Peyer's patch (tissue), 4 donors: ENCODE measurements at regions not wholly inside any gene's neighbourhood (a gene's known extent, or its start where the extent isn't known, plus 50 kb on each side); places are given as distances from the start of the nearest gene placed in this dataset.

Source experiments
- POLR2A ChIP-seq, 2 donors: fragments of 450-650 bp; IDR thresholded peaks; one replicate each; pipeline ENCODE4 v1.5.1; 2017; ENCODE audit warnings: antibody characterized with exemption in 2 of 2, mild to moderate bottlenecking in 2 of 2, moderate library complexity in 2 of 2
- TF ChIP-seq, protein P1 (sequence below), 6 experiments: fragments of 450-650 bp in 4 of 6; fragments of 200-600 bp in 2 of 6; sonication (generic) in 1 of 6; IDR thresholded peaks; one replicate each; pipeline ENCODE4 v1.5.1; 2017 to 2019; ENCODE audit warnings: antibody characterized with exemption in 6 of 6, mild to moderate bottlenecking in 3 of 6, moderate library complexity in 1 of 6

DNA sequence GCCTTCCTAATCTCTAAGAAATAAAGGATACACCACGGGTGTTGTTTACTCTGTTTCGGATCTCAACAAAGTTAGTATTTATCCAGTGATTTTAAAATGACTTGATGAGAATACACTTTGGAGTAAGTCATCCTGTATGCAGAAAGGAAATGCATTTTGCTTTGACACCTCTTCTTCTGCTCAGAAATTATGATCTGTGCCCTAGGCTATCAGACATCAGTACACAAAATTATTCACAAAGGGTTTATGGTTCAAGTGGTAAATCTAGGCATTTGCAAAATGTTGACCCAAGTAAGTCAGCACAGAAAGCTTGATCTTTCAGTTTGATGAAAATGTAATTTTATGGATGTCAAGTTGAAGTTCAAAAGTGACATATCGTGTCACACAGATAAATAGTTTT lies 248.5 kb downstream of the ATP23 start:
- TF ChIP-seq, protein P1, sequence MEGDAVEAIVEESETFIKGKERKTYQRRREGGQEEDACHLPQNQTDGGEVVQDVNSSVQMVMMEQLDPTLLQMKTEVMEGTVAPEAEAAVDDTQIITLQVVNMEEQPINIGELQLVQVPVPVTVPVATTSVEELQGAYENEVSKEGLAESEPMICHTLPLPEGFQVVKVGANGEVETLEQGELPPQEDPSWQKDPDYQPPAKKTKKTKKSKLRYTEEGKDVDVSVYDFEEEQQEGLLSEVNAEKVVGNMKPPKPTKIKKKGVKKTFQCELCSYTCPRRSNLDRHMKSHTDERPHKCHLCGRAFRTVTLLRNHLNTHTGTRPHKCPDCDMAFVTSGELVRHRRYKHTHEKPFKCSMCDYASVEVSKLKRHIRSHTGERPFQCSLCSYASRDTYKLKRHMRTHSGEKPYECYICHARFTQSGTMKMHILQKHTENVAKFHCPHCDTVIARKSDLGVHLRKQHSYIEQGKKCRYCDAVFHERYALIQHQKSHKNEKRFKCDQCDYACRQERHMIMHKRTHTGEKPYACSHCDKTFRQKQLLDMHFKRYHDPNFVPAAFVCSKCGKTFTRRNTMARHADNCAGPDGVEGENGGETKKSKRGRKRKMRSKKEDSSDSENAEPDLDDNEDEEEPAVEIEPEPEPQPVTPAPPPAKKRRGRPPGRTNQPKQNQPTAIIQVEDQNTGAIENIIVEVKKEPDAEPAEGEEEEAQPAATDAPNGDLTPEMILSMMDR (IDR thresholded peaks at IDR 0.05): no peak
- no peak for TF ChIP-seq POLR2A (IDR thresholded peaks at IDR 0.05)
